ENCODE measurements at regions not wholly inside any gene's neighbourhood (a gene's known extent, or its start where the extent isn't known, plus 50 kb on each side); places are given as distances from the start of the nearest gene placed in this dataset.

GRCh38 chr5:3349704-3350565 is 245.7 kb upstream of the IRX1 start:
- no peak for DNase-seq
- Histone ChIP-seq H3K27me3 (no peaks in the 10 kb centered on the region), H3K9me3 (no peaks in the 10 kb centered on the region), H3K4me3 (no peak overlapping the region), H3K36me3 (no peaks in the 10 kb centered on the region), H3K27ac (no peak overlapping the region), H3K4me1 (no peaks in the 10 kb centered on the region)
- no peak for TF ChIP-seq POLR2AphosphoS5 (IDR thresholded peaks at IDR 0.05)
- TF ChIP-seq EP300 (IDR thresholded peaks at IDR 0.05) = no peak
- TF ChIP-seq CTCF (IDR thresholded peaks at IDR 0.05) = no peak
- no peak for TF ChIP-seq POLR2A (IDR thresholded peaks at IDR 0.05)
- WGBS, 2 donors = 92 to 96% methylated on average over 10 of the region's 10 CpGs
- ATAC-seq (ENCODE audit: low FRiP score in 2 of 2) = no peak

GRCh38 chr5:3348576-3349535 is 246.8 kb upstream of the IRX1 start:
- ATAC-seq (ENCODE audit: low FRiP score in 2 of 2) (no peak), DNase-seq (no peak)
- TF ChIP-seq CTCF (IDR thresholded peaks at IDR 0.05) = no peak
- TF ChIP-seq EP300 (IDR thresholded peaks at IDR 0.05) = no peak
- no peak for TF ChIP-seq POLR2AphosphoS5 (IDR thresholded peaks at IDR 0.05)
- no peak for TF ChIP-seq POLR2A (IDR thresholded peaks at IDR 0.05)
- WGBS, 2 donors = 74 to 79% methylated on average over 18 to 22 of the region's 22 CpGs
- H3K27ac ChIP-seq = no peak overlapping the region
- no peaks in the 10 kb centered on the region for H3K27me3 ChIP-seq
- H3K36me3 ChIP-seq = no peaks in the 10 kb centered on the region
- no peak overlapping the region for H3K4me3 ChIP-seq
- no peaks in the 10 kb centered on the region for H3K9me3 ChIP-seq
- H3K4me1 ChIP-seq = no peaks in the 10 kb centered on the region

GRCh38 chr5:3347741-3348140 is 247.9 kb upstream of the IRX1 start:
- 80 to 94% methylated on average over 1 to 5 of the region's 5 CpGs for WGBS, 2 donors
- TF ChIP-seq EP300 (IDR thresholded peaks at IDR 0.05) (no peak), POLR2A (IDR thresholded peaks at IDR 0.05) (no peak), POLR2AphosphoS5 (IDR thresholded peaks at IDR 0.05) (no peak), CTCF (IDR thresholded peaks at IDR 0.05) (no peak)
- Histone ChIP-seq H3K4me1 (no peaks in the 10 kb centered on the region), H3K4me3 (no peak overlapping the region), H3K27me3 (no peaks in the 10 kb centered on the region), H3K9me3 (no peaks in the 10 kb centered on the region), H3K27ac (no peak overlapping the region), H3K36me3 (no peaks in the 10 kb centered on the region)
- ATAC-seq (ENCODE audit: low FRiP score in 2 of 2) (no peak), DNase-seq (no peak)

- Histone ChIP-seq H3K4me1 (no peaks in the 10 kb centered on the region), H3K9me3 (no peaks in the 10 kb centered on the region), H3K27me3 (no peaks in the 10 kb centered on the region), H3K27ac (no peak overlapping the region), H3K4me3 (no peak overlapping the region), H3K36me3 (no peaks in the 10 kb centered on the region)
- DNase-seq = peak in 1 of 2 donors; percentile 65
- TF ChIP-seq EP300 (IDR thresholded peaks at IDR 0.05) (no peak), POLR2A (IDR thresholded peaks at IDR 0.05) (no peak), CTCF (IDR thresholded peaks at IDR 0.05) (no peak), POLR2AphosphoS5 (IDR thresholded peaks at IDR 0.05) (no peak)
- no peak for ATAC-seq (ENCODE audit: low FRiP score in 2 of 2)
- WGBS, 2 donors = 83 to 89% methylated on average over 23 to 26 of the region's 26 CpGs
These were observed 249.4 kb upstream of the IRX1 start for GRCh38 chr5:3346111-3346820.
